K562 (cell line): ENCODE measurements at regions not wholly inside any gene's neighbourhood (a gene's known extent, or its start where the extent isn't known, plus 50 kb on each side); places are given as distances from the start of the nearest gene placed in this dataset.

Experiments used
- ATAC-seq: fragments of 200-7000 bp; cut with Tn5 transposase; 3 replicates; pipeline ENCODE4 v1.9.1; 2020; ENCODE audit warnings: moderate library complexity
- BruUV-seq: library from RNA; stranded (reverse); fragments of 400-500 nt; replicated peaks from 2 replicates; lab custom pipeline; 2021; lab: Mats Ljungman, UMichigan
- CTCF ChIA-PET: fragments of 300-600 bp; formaldehyde crosslinking; extraction: SDS; loops from one replicate; lab custom pipeline; 2021; ENCODE audit warnings: low intra/inter-chr PET ratio; lab: Yijun Ruan, JAX
- POLR2A ChIA-PET: fragments of 300-600, 350-650 bp; sonication (Branson Sonifier 250); formaldehyde crosslinking; extraction: SDS; loops from one replicate; lab custom pipeline; 2021; ENCODE audit warnings: antibody characterized with exemption, inconsistent platforms; lab: Yijun Ruan, JAX
- DNase-seq, 4 experiments: peaks; one replicate each; pipeline versions ENCODE4 v3.0.0 to v3.0.0-alpha.2; 2011 to 2018; ENCODE audit warnings: low spot score in 3 of 4, mixed read lengths in 3 of 4; ENCODE audit errors: extremely low read depth in 1 of 4
- FAIRE-seq: peaks from 2 replicates; lab custom pipeline; 2011; peaks lifted over from hg19 to GRCh38; lab: Jason Lieb, UNC
- H2AFZ ChIP-seq: 2 replicates; pipeline ENCODE4 v1.6.0; 2011; ENCODE audit warnings: low read depth, low read length, control low read depth, inconsistent platforms
- H3K27ac ChIP-seq: fragments of 200-600 bp; 3 replicates; pipeline ENCODE4 v1.8.0; 2011; ENCODE audit warnings: low read depth, mild to moderate bottlenecking, control low read depth, inconsistent platforms, low read length, moderate library complexity, mixed read lengths; ENCODE audit errors: extremely low read depth
- H3K27me3 ChIP-seq, 2 experiments: fragments of 300-600 bp in 1 of 2; 2 replicates in 1 of 2; 3 replicates in 1 of 2; pipeline versions ENCODE4 v1.6.0 to v1.8.0; 2011; ENCODE audit warnings: inconsistent platforms in 2 of 2, low read length in 2 of 2, mild to moderate bottlenecking in 1 of 2, mixed read lengths in 1 of 2, moderate library complexity in 1 of 2; ENCODE audit not compliant: control insufficient read depth in 2 of 2, insufficient read depth in 2 of 2
- H3K36me3 ChIP-seq: fragments of 300-600 bp; 3 replicates; pipeline ENCODE4 v1.8.0; 2011; ENCODE audit warnings: mild to moderate bottlenecking, low read length, inconsistent platforms; ENCODE audit not compliant: control insufficient read depth, insufficient read depth
- H3K4me1 ChIP-seq, 2 experiments: fragments of 200-600 bp in 1 of 2; replicated peaks in 1 of 2; 2 replicates in 1 of 2; 3 replicates in 1 of 2; pipeline versions ENCODE4 v1.5.1 to v1.8.0; 2011; ENCODE audit warnings: inconsistent platforms in 2 of 2, low read length in 2 of 2, mild to moderate bottlenecking in 1 of 2, mixed read lengths in 1 of 2, moderate library complexity in 1 of 2; ENCODE audit not compliant: control insufficient read depth in 2 of 2, insufficient read depth in 2 of 2
- H3K4me2 ChIP-seq: 2 replicates; pipeline ENCODE4 v1.6.1; 2011; ENCODE audit warnings: low read length, control low read depth, inconsistent platforms, mixed read lengths; ENCODE audit not compliant: insufficient read depth
- H3K4me3 ChIP-seq: fragments of 200-600 bp; sonication (generic), shearing (Covaris generic); 2 replicates; pipeline ENCODE4 v1.5.1; 2016; ENCODE audit warnings: control low read depth, inconsistent platforms
- H3K79me2 ChIP-seq: fragments of 200-600 bp; 3 replicates; pipeline ENCODE4 v1.8.0; 2011; ENCODE audit warnings: low read length, inconsistent platforms; ENCODE audit not compliant: control insufficient read depth, insufficient read depth
- H3K9ac ChIP-seq, 2 experiments: 2 replicates each; pipeline versions ENCODE4 v1.6.0 to v1.6.1; 2011; ENCODE audit warnings: low read depth in 2 of 2, low read length in 2 of 2, control low read depth in 1 of 2, inconsistent platforms in 1 of 2, mild to moderate bottlenecking in 1 of 2, mixed read lengths in 1 of 2; ENCODE audit not compliant: insufficient read depth in 1 of 2
- H3K9me1 ChIP-seq: one replicate; pipeline ENCODE4 v1.6.0; 2011; ENCODE audit warnings: inconsistent platforms, mild to moderate bottlenecking, low read length, moderate library complexity; ENCODE audit not compliant: control insufficient read depth, insufficient read depth
- H3K9me3 ChIP-seq: replicated peaks from 2 replicates; pipeline ENCODE4 v1.5.1; 2011; ENCODE audit warnings: low read depth, low read length, inconsistent platforms; ENCODE audit not compliant: control insufficient read depth, insufficient read depth
- H4K20me1 ChIP-seq: replicated peaks from 2 replicates; pipeline ENCODE4 v1.6.1; 2011; ENCODE audit warnings: low read length, inconsistent platforms, mixed read lengths; ENCODE audit not compliant: control insufficient read depth, insufficient read depth
- HDAC3 ChIP-seq: fragments of 450-650 bp; IDR thresholded peaks from 2 replicates; pipeline ENCODE4 v1.6.1; 2018; ENCODE audit warnings: borderline replicate concordance, mild to moderate bottlenecking, moderate library complexity; ENCODE audit not compliant: partially characterized antibody
- HMG20B ChIP-seq: fragments of 250-450 bp; sonication (Bioruptor Pico); IDR thresholded peaks from 2 replicates; pipeline ENCODE4 v1.5.0; 2021; ENCODE audit warnings: mild to moderate bottlenecking
- JUND ChIP-seq, 2 experiments: IDR thresholded peaks; 2 replicates in 1 of 2; 3 replicates in 1 of 2; pipeline ENCODE4 v1.6.1; 2011; ENCODE audit warnings: borderline replicate concordance in 2 of 2, low read depth in 2 of 2, low read length in 2 of 2, improper control_type of control experiment in 1 of 2, missing biosample characterization in 1 of 2, missing genetic modification characterization in 1 of 2, missing genetic modification reagents in 1 of 2
- NCOA6 ChIP-seq: fragments of 450-650 bp; IDR thresholded peaks from 2 replicates; pipeline ENCODE4 v1.6.1; 2017; ENCODE audit warnings: mild to moderate bottlenecking
- NFIX ChIP-seq: fragments of 250-450 bp; sonication (Bioruptor Pico); IDR thresholded peaks from 2 replicates; pipeline ENCODE4 v1.4.0; 2020; ENCODE audit warnings: low read depth, mild to moderate bottlenecking, moderate library complexity
- PRMT5 ChIP-seq: sonication (generic); formaldehyde crosslinking; IDR thresholded peaks from 2 replicates; pipeline ENCODE4 v1.5.0; 2020; ENCODE audit warnings: missing genetic modification reagents
- SOX6 ChIP-seq: fragments of 450-650 bp; IDR thresholded peaks from 2 replicates; pipeline ENCODE4 v1.6.1; 2014; ENCODE audit warnings: mild to moderate bottlenecking
- TCFL5 ChIP-seq: fragments of 250-450 bp; sonication (Bioruptor Pico); conservative IDR thresholded peaks from 2 replicates; pipeline ENCODE4 v1.6.1; 2021; ENCODE audit warnings: mild to moderate bottlenecking, moderate library complexity, matching md5 sums
- ZNF79 ChIP-seq: fragments of 250-450 bp; sonication (Bioruptor Pico); IDR thresholded peaks from 2 replicates; pipeline ENCODE4 v1.4.0; 2020; ENCODE audit warnings: low read depth, mild to moderate bottlenecking, moderate library complexity
- WGBS: fragments of 100-300 bp; shearing (Covaris generic); methylation state at CpG from one replicate; pipeline ENCODE4 v1.1.6; 2016; ENCODE audit warnings: low coverage, mixed read lengths; ENCODE audit not compliant: insufficient coverage; ENCODE audit errors: missing lambda C conversion rate; 5-methylcytosine and 5-hydroxymethylcytosine counted together
- in situ Hi-C: fragments of 300-500 bp; cut with MboI; formaldehyde crosslinking; loops from 4 replicates; pipeline ENCODE4 v1.15.0; 2018; ENCODE audit warnings: inconsistent platforms, mixed read lengths
- intact Hi-C: fragments of 100-400 bp; cut with micrococcal nuclease; formaldehyde crosslinking; loops from 2 replicates; pipeline ENCODE4 v1.14.2; 2022
- TF ChIP-seq, protein P1 (sequence below): fragments of 200-600 bp; sonication (generic); IDR thresholded peaks from one replicate; pipeline ENCODE4 v1.6.1; 2012; ENCODE audit warnings: mild to moderate bottlenecking, low read depth, low read length, inconsistent platforms

DNA sequence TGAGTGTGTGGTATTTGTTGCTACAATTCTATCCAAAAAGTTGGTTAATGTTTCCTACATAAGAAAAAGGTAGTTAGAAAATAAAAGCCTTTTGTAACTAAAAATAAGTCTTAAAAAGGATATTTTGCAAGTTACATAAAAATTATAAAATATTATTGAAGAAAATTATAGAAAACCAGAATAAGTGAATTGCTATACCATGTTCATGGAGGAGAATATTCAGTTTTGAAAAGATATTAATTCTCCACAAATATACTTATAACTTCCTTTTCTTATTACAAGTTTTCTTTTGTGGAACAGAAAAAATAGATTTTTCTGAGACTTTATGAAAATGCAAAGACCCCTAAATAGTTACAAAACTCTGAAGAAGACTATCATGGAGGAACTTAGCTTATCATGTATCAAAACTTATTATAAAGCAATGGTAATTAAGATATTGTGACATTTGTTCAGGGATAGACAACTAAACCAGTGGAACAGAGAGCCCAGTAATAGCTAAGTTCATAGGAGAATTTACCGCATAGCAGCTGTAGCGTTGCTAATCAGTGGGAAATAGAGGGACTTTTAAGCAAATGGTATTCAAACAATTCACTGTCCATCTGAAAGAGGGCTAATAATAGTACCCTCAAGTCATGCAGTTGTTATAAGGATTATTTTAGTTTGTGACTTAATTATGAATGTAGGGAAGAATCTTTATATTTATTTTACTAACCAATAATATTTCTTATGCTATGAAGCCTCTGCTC is 515.2 kb upstream of the ZNF608 start:
- FAIRE-seq = no peak
- BruUV-seq = no TSS peak
- POLR2A ChIA-PET = no interaction called here
- no peak for TF ChIP-seq HDAC3
- TF ChIP-seq ZNF79 (CRISPR knock-in tag) = no peak
- TF ChIP-seq SOX6 = no peak
- TF ChIP-seq JUND (IDR thresholded peaks at IDR 0.05; ENCODE audit: borderline replicate concordance, low read depth, low read length) = no peak
- no peak for TF ChIP-seq JUND (tag; IDR thresholded peaks at IDR 0.05; ENCODE audit: borderline replicate concordance, low read depth, low read length)
- TF ChIP-seq HMG20B (CRISPR knock-in tag) = no peak
- TF ChIP-seq TCFL5 (CRISPR knock-in tag) = no peak
- TF ChIP-seq PRMT5 (CRISPR knock-in tag) = no peak
- TF ChIP-seq NCOA6 = no peak
- TF ChIP-seq, protein P1, sequence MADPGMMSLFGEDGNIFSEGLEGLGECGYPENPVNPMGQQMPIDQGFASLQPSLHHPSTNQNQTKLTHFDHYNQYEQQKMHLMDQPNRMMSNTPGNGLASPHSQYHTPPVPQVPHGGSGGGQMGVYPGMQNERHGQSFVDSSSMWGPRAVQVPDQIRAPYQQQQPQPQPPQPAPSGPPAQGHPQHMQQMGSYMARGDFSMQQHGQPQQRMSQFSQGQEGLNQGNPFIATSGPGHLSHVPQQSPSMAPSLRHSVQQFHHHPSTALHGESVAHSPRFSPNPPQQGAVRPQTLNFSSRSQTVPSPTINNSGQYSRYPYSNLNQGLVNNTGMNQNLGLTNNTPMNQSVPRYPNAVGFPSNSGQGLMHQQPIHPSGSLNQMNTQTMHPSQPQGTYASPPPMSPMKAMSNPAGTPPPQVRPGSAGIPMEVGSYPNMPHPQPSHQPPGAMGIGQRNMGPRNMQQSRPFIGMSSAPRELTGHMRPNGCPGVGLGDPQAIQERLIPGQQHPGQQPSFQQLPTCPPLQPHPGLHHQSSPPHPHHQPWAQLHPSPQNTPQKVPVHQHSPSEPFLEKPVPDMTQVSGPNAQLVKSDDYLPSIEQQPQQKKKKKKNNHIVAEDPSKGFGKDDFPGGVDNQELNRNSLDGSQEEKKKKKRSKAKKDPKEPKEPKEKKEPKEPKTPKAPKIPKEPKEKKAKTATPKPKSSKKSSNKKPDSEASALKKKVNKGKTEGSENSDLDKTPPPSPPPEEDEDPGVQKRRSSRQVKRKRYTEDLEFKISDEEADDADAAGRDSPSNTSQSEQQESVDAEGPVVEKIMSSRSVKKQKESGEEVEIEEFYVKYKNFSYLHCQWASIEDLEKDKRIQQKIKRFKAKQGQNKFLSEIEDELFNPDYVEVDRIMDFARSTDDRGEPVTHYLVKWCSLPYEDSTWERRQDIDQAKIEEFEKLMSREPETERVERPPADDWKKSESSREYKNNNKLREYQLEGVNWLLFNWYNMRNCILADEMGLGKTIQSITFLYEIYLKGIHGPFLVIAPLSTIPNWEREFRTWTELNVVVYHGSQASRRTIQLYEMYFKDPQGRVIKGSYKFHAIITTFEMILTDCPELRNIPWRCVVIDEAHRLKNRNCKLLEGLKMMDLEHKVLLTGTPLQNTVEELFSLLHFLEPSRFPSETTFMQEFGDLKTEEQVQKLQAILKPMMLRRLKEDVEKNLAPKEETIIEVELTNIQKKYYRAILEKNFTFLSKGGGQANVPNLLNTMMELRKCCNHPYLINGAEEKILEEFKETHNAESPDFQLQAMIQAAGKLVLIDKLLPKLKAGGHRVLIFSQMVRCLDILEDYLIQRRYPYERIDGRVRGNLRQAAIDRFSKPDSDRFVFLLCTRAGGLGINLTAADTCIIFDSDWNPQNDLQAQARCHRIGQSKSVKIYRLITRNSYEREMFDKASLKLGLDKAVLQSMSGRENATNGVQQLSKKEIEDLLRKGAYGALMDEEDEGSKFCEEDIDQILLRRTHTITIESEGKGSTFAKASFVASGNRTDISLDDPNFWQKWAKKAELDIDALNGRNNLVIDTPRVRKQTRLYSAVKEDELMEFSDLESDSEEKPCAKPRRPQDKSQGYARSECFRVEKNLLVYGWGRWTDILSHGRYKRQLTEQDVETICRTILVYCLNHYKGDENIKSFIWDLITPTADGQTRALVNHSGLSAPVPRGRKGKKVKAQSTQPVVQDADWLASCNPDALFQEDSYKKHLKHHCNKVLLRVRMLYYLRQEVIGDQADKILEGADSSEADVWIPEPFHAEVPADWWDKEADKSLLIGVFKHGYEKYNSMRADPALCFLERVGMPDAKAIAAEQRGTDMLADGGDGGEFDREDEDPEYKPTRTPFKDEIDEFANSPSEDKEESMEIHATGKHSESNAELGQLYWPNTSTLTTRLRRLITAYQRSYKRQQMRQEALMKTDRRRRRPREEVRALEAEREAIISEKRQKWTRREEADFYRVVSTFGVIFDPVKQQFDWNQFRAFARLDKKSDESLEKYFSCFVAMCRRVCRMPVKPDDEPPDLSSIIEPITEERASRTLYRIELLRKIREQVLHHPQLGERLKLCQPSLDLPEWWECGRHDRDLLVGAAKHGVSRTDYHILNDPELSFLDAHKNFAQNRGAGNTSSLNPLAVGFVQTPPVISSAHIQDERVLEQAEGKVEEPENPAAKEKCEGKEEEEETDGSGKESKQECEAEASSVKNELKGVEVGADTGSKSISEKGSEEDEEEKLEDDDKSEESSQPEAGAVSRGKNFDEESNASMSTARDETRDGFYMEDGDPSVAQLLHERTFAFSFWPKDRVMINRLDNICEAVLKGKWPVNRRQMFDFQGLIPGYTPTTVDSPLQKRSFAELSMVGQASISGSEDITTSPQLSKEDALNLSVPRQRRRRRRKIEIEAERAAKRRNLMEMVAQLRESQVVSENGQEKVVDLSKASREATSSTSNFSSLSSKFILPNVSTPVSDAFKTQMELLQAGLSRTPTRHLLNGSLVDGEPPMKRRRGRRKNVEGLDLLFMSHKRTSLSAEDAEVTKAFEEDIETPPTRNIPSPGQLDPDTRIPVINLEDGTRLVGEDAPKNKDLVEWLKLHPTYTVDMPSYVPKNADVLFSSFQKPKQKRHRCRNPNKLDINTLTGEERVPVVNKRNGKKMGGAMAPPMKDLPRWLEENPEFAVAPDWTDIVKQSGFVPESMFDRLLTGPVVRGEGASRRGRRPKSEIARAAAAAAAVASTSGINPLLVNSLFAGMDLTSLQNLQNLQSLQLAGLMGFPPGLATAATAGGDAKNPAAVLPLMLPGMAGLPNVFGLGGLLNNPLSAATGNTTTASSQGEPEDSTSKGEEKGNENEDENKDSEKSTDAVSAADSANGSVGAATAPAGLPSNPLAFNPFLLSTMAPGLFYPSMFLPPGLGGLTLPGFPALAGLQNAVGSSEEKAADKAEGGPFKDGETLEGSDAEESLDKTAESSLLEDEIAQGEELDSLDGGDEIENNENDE = no peak
- TF ChIP-seq NFIX (CRISPR knock-in tag) = no peak

More for the DNA sequence above, 515.2 kb upstream of the ZNF608 start:
- H3K27me3 ChIP-seq = no peaks in the 10 kb centered on the region
- no peak overlapping the region for H2AFZ ChIP-seq
- H3K9ac ChIP-seq = no peak overlapping the region
- no peak overlapping the region for H3K4me3 ChIP-seq
- H3K9me1 ChIP-seq = no peaks in the 10 kb centered on the region
- CTCF ChIA-PET = no interaction called here
- in situ Hi-C loops (no loop called here), intact Hi-C loops (no loop called here)
- H3K27ac ChIP-seq = no peak overlapping the region
- H3K4me1 ChIP-seq = no peaks in the 10 kb centered on the region
- ATAC-seq (no peak), DNase-seq (no peak)
- H4K20me1 ChIP-seq = no peaks in the 10 kb centered on the region
- no peaks in the 10 kb centered on the region for H3K36me3 ChIP-seq
- H3K9me3 ChIP-seq = no peaks in the 10 kb centered on the region
- whole genome bisulfite sequencing = 7% methylated on average over 2 of the region's 2 CpGs
- no peaks in the 10 kb centered on the region for H3K79me2 ChIP-seq
- H3K4me2 ChIP-seq = no peak overlapping the region
